GM12874 (cell line): ENCODE measurements at regions not wholly inside any gene's neighbourhood (a gene's known extent, or its start where the extent isn't known, plus 50 kb on each side); places are given as distances from the start of the nearest gene placed in this dataset.

ENCODE experiments used
- TF ChIP-seq, protein P1 (sequence below): IDR thresholded peaks from 2 replicates; pipeline ENCODE4 v1.5.1; 2011; ENCODE audit warnings: low read depth, mild to moderate bottlenecking, control low read depth, low read length, moderate library complexity; ENCODE audit not compliant: insufficient read depth

DNA sequence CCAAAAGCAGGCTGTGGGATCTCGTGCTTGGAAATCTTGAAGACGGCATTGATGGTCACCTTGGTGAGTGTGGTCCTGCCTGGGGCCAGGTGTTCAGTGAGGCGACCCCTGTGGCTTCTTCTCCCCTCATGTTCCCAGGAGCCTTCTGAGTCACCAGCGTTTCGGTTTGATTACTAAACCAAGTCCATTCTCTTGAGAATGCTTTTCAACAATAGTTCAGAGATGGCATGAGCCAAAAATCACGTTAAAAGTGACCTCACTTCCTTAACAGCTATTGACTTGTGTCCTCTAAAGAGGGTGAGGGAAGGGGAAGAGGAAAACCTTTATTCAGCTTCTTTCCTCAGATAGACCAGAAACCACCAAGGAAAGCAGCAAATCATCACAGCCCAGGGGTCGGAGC is 315.2 kb downstream of the GATA3 start:
- TF ChIP-seq, protein P1, sequence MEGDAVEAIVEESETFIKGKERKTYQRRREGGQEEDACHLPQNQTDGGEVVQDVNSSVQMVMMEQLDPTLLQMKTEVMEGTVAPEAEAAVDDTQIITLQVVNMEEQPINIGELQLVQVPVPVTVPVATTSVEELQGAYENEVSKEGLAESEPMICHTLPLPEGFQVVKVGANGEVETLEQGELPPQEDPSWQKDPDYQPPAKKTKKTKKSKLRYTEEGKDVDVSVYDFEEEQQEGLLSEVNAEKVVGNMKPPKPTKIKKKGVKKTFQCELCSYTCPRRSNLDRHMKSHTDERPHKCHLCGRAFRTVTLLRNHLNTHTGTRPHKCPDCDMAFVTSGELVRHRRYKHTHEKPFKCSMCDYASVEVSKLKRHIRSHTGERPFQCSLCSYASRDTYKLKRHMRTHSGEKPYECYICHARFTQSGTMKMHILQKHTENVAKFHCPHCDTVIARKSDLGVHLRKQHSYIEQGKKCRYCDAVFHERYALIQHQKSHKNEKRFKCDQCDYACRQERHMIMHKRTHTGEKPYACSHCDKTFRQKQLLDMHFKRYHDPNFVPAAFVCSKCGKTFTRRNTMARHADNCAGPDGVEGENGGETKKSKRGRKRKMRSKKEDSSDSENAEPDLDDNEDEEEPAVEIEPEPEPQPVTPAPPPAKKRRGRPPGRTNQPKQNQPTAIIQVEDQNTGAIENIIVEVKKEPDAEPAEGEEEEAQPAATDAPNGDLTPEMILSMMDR = no peak

DNA sequence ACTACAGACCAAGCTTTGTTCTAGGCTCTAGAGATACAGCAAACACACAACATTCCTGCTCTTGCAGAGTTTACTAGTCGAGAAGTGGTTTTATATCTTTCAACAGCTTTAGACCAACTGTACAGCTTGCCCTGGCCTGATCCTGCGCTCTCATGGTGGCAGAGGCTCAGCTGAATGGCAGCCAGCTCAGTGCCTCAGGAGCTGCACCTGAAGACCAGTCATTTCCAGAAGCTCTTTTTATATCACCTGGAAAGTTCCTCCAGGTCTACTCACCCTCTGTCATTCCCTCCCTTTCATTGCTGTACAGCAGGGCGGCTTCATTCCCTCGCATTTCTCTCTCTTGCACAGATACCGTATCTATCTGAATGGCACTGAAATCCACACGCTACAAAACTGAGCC is 319.8 kb downstream of the GATA3 start:
- TF ChIP-seq, protein P1 = no peak

DNA sequence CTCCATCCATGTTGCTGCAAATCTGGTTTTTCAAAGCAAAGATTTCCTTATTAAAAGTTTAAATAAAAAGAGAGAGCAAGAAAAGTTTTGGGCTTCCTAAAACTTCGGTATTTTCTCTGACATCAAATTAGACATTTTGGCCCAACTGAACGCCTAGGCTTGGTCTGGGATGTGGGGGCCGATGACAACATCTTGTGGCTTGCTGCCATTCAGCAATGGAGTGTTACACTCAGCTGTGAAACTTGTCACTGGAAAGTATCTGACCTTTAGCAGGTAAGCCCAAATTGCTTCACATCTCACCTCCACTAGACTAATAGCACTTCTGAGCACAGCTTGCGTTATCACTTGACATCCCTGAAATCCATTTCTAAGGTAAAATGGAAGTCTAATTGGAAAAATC is 320.6 kb downstream of the GATA3 start:
- TF ChIP-seq, protein P1 = no peak

DNA sequence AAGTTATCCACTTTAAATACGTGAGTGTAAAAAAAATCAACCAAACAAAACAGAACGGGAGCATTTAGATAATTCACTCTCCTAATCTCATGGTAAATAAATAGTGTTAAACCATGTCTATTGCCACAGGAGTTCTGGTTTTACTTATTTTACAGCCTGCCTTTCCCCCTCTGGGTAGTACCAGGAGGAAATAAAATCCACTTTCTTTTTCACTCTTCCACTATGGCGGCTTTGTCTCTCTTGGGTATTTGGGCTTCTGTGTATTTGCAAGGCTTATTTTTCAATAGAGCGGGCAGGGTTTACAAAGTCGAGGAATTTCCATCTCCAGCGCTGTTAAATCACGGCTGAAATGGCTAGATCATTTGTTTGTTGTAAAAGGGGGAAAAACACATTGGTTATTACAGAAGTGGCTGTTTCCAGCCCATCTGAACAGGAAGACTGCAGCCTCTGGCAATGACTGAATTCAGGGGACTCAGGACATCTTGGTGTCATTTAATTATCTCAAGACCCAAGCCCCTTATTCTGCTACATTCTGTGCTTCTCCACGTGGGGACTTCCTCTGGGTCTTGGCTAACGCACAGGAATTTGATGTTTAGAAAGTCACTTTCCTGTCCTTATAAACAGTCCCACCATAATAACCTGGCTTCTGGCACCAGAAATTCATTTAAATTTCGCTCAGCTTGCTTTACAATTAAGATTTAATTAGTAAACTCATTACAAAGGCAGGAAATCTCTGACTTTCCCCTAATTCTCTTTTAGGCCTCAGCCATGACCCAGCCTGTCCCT is 323.9 kb downstream of the GATA3 start:
- TF ChIP-seq, protein P1 = no peak

DNA sequence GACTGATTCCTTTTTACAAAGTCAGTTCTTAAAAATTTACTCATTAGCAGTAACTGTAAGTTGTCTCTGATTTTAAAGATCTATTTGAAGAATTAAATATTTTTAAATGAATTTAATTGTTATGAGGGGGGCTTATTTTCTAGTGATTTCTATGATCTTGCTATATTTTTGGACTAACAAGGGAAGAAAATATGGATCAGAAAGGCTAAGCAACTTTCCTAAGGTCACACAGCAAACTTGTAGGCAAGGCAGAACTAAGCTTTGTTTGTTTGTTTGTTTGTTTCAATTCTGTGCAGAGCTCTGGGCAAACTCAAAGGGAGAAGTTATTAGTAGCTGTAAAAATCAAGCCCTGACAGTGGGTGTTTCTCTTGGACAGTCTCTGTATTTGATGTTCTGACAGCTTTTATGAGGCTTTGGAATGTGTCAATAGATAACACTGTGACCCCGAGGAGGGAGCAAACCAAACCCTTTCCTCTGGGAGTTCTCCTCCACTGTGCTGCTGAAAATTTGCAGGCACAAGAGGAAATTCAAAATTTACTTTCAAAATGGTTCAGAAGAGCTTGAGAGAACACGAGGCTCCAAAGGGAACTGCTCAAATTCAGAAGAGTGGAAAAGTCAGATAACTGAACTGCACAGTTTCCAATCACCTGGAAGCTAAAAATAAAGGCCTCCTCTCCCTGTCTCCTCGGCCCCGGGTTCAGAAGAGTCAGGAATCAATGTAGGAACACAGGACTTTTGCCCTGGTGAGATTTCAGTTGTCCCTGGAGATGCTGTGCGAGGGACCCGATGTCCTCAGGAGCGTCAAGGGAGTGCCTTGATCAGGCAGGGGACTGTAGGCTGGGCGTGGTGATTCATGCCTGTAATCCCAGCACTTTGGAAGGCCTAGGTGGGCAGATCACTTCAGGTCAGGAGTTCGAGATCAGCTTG is 325.7 kb downstream of the GATA3 start:
- TF ChIP-seq, protein P1 = no peak

DNA sequence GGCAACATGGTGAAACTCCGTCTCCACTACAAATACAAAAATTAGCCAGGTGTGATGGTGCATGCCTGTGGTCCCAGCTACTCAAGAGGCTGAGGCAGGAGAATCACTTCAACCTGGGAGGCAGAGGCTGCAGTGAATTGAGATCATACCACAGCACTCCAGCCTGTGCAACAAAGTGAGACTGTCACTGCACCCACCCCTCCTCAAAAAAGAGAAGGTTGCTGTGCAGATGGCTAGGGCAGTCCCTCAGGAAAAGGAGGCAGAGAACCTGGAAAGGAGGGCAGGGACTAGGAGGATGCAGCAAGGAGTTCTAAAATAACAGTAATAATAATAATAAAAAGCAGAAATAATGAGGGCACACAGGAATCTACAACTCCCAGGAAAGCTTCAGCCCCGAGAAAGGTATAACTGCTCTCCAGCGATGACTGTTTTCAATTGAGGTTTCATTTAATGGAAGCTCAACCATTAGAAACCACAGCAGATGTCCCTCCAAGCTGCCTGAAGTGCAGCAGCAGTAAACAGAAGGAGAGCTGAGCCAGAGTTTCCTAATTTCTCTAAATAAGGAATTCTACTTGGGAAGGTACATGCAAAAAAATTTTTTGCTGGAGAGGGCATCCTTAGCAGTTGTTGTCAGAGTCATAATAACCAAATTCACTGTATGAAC is 326.5 kb downstream of the GATA3 start:
- TF ChIP-seq, protein P1 = no peak

DNA sequence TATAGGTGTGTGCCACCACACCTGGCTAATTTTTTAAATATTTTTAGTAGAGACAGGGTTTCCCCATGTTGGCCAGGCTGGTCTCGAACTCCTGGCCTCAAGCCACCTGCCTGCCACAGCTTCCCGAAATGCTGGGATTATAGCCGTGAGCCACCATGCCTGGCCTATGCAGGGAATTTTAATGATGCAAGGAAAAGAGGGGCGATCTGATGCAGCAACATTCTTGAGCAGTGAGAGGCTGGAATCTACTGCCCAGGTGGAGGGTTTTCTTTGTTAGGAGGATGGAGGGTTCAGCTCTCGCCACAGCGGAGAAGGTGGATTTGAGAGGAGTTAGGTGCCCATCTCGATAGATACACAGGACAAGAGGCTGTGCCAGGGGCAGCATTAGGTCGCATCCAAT is 332.3 kb downstream of the GATA3 start:
- TF ChIP-seq, protein P1 = no peak
